Parathyroid adenoma (tissue), 2 donors: ENCODE measurements at regions not wholly inside any gene's neighbourhood (a gene's known extent, or its start where the extent isn't known, plus 50 kb on each side); places are given as distances from the start of the nearest gene placed in this dataset.

ENCODE experiments used
- H2AFZ ChIP-seq: fragments of 300-600 bp; sonication (generic); one replicate; pipeline ENCODE4 v1.7.0; 2017; ENCODE audit warnings: antibody characterized with exemption, mild to moderate bottlenecking
- H3K27ac ChIP-seq: fragments of 300-600 bp; sonication (generic); one replicate; pipeline ENCODE4 v1.7.0; 2017
- H3K27me3 ChIP-seq: fragments of 300-600 bp; sonication (generic); one replicate; pipeline ENCODE4 v1.7.0; 2017; ENCODE audit warnings: low read length; ENCODE audit not compliant: control insufficient read depth, insufficient read depth
- H3K36me3 ChIP-seq: fragments of 300-600 bp; sonication (generic); one replicate; pipeline ENCODE4 v1.7.0; 2017; ENCODE audit warnings: low read length; ENCODE audit not compliant: control insufficient read depth, insufficient read depth
- H3K4me1 ChIP-seq: fragments of 300-600 bp; sonication (generic); one replicate; pipeline ENCODE4 v1.7.0; 2017; ENCODE audit warnings: control low read depth
- H3K4me2 ChIP-seq: fragments of 300-600 bp; sonication (generic); one replicate; pipeline ENCODE4 v1.7.0; 2017; ENCODE audit warnings: low read length
- H3K4me3 ChIP-seq: fragments of 300-600 bp; sonication (generic); one replicate; pipeline ENCODE4 v1.7.0; 2017; ENCODE audit warnings: low read depth, low read length
- H3K79me2 ChIP-seq: fragments of 300-600 bp; sonication (generic); one replicate; pipeline ENCODE4 v1.7.0; 2017; ENCODE audit warnings: control low read depth
- H3K9ac ChIP-seq: fragments of 300-600 bp; sonication (generic); one replicate; pipeline ENCODE4 v1.7.0; 2017; ENCODE audit warnings: mild to moderate bottlenecking
- H3K9me3 ChIP-seq: fragments of 300-600 bp; sonication (generic); one replicate; pipeline ENCODE4 v1.7.0; 2017; ENCODE audit warnings: low read length; ENCODE audit not compliant: control insufficient read depth
- CTCF ChIP-seq: fragments of 300-600 bp; sonication (generic); IDR thresholded peaks from one replicate; pipeline ENCODE4 v1.7.0; 2017; ENCODE audit warnings: antibody characterized with exemption, mild to moderate bottlenecking
- donor health status: primary hyperparathyroidism.

- Histone ChIP-seq H3K36me3 (no peaks in the 10 kb centered on the region), H3K9ac (no peak overlapping the region), H3K27ac (no peak overlapping the region), H3K9me3 (no peaks in the 10 kb centered on the region), H3K4me1 (no peaks in the 10 kb centered on the region), H3K4me2 (no peak overlapping the region), H3K27me3 (no peaks in the 10 kb centered on the region), H3K4me3 (no peak overlapping the region), H3K79me2 (no peaks in the 10 kb centered on the region), H2AFZ (no peak overlapping the region)
- TF ChIP-seq CTCF: no peak
These were observed 938.8 kb upstream of the FBXO33 start for GRCh38 chr14:40371011-40371410.

- no peaks in the 10 kb centered on the region for H3K9me3 ChIP-seq
- H3K79me2 ChIP-seq: no peaks in the 10 kb centered on the region
- no peak for TF ChIP-seq CTCF
- H3K4me3 ChIP-seq: no peak overlapping the region
- no peak overlapping the region for H3K27ac ChIP-seq
- H3K36me3 ChIP-seq: no peaks in the 10 kb centered on the region
- H3K4me1 ChIP-seq: no peaks in the 10 kb centered on the region
- no peak overlapping the region for H2AFZ ChIP-seq
- H3K4me2 ChIP-seq: no peak overlapping the region
- no peak overlapping the region for H3K9ac ChIP-seq
- no peaks in the 10 kb centered on the region for H3K27me3 ChIP-seq
These were observed 936.1 kb upstream of the FBXO33 start for GRCh38 chr14:40368314-40368713.

- Histone ChIP-seq H3K79me2 (no peaks in the 10 kb centered on the region), H2AFZ (no peak overlapping the region), H3K27me3 (no peaks in the 10 kb centered on the region), H3K27ac (no peak overlapping the region), H3K4me2 (no peak overlapping the region), H3K4me3 (no peak overlapping the region), H3K4me1 (no peaks in the 10 kb centered on the region), H3K9ac (no peak overlapping the region), H3K36me3 (no peaks in the 10 kb centered on the region), H3K9me3 (no peaks in the 10 kb centered on the region)
- no peak for TF ChIP-seq CTCF
These were observed 935.5 kb upstream of the FBXO33 start for GRCh38 chr14:40367717-40368116.

- Histone ChIP-seq H3K27ac (no peak overlapping the region), H2AFZ (no peak overlapping the region), H3K9me3 (no peaks in the 10 kb centered on the region), H3K9ac (no peak overlapping the region), H3K27me3 (no peaks in the 10 kb centered on the region), H3K4me3 (no peak overlapping the region), H3K36me3 (no peaks in the 10 kb centered on the region), H3K4me1 (no peaks in the 10 kb centered on the region), H3K79me2 (no peaks in the 10 kb centered on the region), H3K4me2 (no peak overlapping the region)
- no peak for TF ChIP-seq CTCF
These were observed 933.1 kb upstream of the FBXO33 start for GRCh38 chr14:40365305-40365704.

- Histone ChIP-seq H3K4me1 (no peaks in the 10 kb centered on the region), H3K9ac (no peak overlapping the region), H3K9me3 (no peaks in the 10 kb centered on the region), H3K4me3 (no peak overlapping the region), H3K36me3 (no peaks in the 10 kb centered on the region), H2AFZ (no peak overlapping the region), H3K79me2 (no peaks in the 10 kb centered on the region), H3K27ac (no peak overlapping the region), H3K27me3 (no peaks in the 10 kb centered on the region), H3K4me2 (no peak overlapping the region)
- TF ChIP-seq CTCF: no peak
These were observed 930.6 kb upstream of the FBXO33 start for GRCh38 chr14:40362856-40363255.
